ENCODE measurements at regions not wholly inside any gene's neighbourhood (a gene's known extent, or its start where the extent isn't known, plus 50 kb on each side); places are given as distances from the start of the nearest gene placed in this dataset.
A peak's percentile ranks its signal among the peaks of the same experiment; 100 is the strongest.

DNA sequence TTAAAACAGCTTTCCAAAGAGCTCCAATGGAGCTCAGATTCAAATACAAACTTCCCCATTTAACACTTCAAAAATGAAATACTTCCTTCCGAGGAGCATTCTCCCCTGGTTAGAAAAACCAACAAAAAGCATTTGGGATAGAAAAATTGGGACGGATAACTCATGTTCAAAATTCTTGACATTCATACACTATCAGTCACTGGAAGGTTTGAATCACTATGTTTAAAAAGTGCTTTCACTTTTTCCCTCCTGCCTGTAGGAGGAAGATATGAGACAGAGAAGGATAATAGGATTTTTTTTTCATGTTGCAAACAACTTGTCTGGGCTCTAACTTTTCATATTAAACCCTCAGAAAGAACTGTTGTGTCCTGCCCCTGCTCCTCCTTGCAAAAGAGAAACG lies 412.0 kb downstream of the ACTL7B start:
- Histone ChIP-seq H3K4me2 (ENCODE audit: low read length) (peak overlapping the region; percentile 80), H3K79me2 (ENCODE audit: low read length) (no peaks in the 10 kb centered on the region), H3F3A (ENCODE audit: low read length, unreplicated experiment) (no peaks in the 10 kb centered on the region), H3K27me3 (ENCODE audit: low read length) (no peaks in the 10 kb centered on the region), H3K9me2 (replicated peaks; ENCODE audit: low read length) (no peaks in the 10 kb centered on the region), H3K9ac (ENCODE audit: low read length) (peak overlapping the region; percentile 83), H3K27ac (ENCODE audit: low read length) (peak overlapping the region; percentile 98), H2AFZ (ENCODE audit: low read length) (no peak overlapping the region), H3K4me1 (ENCODE audit: insufficient read depth, low read length) (peaks cover 45% of the 10 kb centered on the region), H3K4me3 (ENCODE audit: low read length) (peak overlapping the region; percentile 56), H3K9me3 (ENCODE audit: low read length) (no peaks in the 10 kb centered on the region), H3K36me3 (ENCODE audit: low read depth, low read length) (no peaks in the 10 kb centered on the region), H4K20me1 (ENCODE audit: low read length) (no peaks in the 10 kb centered on the region)
- no peak for TF ChIP-seq EZH2phosphoT487 (IDR thresholded peaks at IDR 0.05; ENCODE audit: borderline replicate concordance, low read length)
- TF ChIP-seq EZH2 (IDR thresholded peaks at IDR 0.05; ENCODE audit: low read length, unreplicated experiment) = no peak
- TF ChIP-seq, protein P1, sequence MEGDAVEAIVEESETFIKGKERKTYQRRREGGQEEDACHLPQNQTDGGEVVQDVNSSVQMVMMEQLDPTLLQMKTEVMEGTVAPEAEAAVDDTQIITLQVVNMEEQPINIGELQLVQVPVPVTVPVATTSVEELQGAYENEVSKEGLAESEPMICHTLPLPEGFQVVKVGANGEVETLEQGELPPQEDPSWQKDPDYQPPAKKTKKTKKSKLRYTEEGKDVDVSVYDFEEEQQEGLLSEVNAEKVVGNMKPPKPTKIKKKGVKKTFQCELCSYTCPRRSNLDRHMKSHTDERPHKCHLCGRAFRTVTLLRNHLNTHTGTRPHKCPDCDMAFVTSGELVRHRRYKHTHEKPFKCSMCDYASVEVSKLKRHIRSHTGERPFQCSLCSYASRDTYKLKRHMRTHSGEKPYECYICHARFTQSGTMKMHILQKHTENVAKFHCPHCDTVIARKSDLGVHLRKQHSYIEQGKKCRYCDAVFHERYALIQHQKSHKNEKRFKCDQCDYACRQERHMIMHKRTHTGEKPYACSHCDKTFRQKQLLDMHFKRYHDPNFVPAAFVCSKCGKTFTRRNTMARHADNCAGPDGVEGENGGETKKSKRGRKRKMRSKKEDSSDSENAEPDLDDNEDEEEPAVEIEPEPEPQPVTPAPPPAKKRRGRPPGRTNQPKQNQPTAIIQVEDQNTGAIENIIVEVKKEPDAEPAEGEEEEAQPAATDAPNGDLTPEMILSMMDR (conservative IDR thresholded peaks at IDR 0.05; ENCODE audit: low read depth, low read length) = no peak
- DNase-seq = peak; percentile 81
- peak; percentile 38 for ATAC-seq
- POLR2A ChIA-PET (ENCODE audit: unreplicated experiment) = no interaction called here
- BruUV-seq (replicated peaks) = no TSS peak
- CTCF ChIA-PET = no interaction called here
- intact Hi-C loops (cut with micrococcal nuclease) = loop anchor here (1.0 kb wide), 1 partner anchor 34 kb away; no protein-coding TSS in a partner anchor

DNA sequence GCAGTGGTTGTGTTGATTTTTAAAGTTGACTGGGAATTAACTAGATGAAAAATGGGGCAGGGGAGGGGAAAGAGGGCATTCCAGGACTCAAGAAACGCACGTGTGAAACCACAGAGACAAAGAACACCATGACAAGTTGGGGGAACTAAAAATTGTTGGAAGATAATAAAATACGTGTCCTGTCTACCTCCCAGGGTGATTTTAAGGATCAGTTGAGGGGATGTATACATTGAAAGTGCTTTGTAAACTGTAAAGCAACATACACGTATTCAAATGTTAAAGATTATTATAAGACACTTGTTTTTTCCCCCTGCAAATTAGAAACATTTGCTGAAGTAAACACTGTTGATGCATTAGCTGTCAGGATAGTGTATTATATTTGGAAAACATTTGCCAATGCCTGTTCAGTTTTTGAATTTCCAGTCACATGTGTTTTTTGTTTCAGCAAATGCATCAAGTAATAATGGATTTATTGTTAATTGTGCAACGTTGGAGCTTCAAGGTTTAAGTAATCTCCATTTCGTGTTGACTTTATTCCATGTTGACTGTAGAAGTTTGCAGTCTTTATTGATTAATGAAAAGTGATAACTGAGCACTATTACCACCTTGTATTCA lies 412.7 kb downstream of the ACTL7B start:
- CTCF ChIA-PET = no interaction called here
- peak overlapping the region; percentile 83 for H3K9ac ChIP-seq (ENCODE audit: low read length)
- intact Hi-C loops (cut with micrococcal nuclease) = no loop called here
- H3K79me2 ChIP-seq (ENCODE audit: low read length) = no peaks in the 10 kb centered on the region
- H3F3A ChIP-seq (ENCODE audit: low read length, unreplicated experiment) = no peaks in the 10 kb centered on the region
- DNase-seq = no peak
- POLR2A ChIA-PET (ENCODE audit: unreplicated experiment) = no interaction called here
- no peaks in the 10 kb centered on the region for H3K36me3 ChIP-seq (ENCODE audit: low read depth, low read length)
- H3K4me1 ChIP-seq (ENCODE audit: insufficient read depth, low read length) = peaks cover 45% of the 10 kb centered on the region
- peak overlapping the region; percentile 56 for H3K4me3 ChIP-seq (ENCODE audit: low read length)
- BruUV-seq (replicated peaks) = no TSS peak
- H3K4me2 ChIP-seq (ENCODE audit: low read length) = peak overlapping the region; percentile 80
- H2AFZ ChIP-seq (ENCODE audit: low read length) = no peak overlapping the region; the same call in 1 of the 2 replicates
- H4K20me1 ChIP-seq (ENCODE audit: low read length) = no peaks in the 10 kb centered on the region
- H3K27ac ChIP-seq (ENCODE audit: low read length) = peak overlapping the region; percentile 98
- no peaks in the 10 kb centered on the region for H3K9me3 ChIP-seq (ENCODE audit: low read length)
- H3K27me3 ChIP-seq (ENCODE audit: low read length) = no peaks in the 10 kb centered on the region
- TF ChIP-seq EZH2 (IDR thresholded peaks at IDR 0.05; ENCODE audit: low read length, unreplicated experiment) = no peak
- no peak for TF ChIP-seq EZH2phosphoT487 (IDR thresholded peaks at IDR 0.05; ENCODE audit: borderline replicate concordance, low read length)
- TF ChIP-seq, protein P1 (conservative IDR thresholded peaks at IDR 0.05; ENCODE audit: low read depth, low read length) = no peak
- no peak for ATAC-seq
- no peaks in the 10 kb centered on the region for H3K9me2 ChIP-seq (replicated peaks; ENCODE audit: low read length)

DNA sequence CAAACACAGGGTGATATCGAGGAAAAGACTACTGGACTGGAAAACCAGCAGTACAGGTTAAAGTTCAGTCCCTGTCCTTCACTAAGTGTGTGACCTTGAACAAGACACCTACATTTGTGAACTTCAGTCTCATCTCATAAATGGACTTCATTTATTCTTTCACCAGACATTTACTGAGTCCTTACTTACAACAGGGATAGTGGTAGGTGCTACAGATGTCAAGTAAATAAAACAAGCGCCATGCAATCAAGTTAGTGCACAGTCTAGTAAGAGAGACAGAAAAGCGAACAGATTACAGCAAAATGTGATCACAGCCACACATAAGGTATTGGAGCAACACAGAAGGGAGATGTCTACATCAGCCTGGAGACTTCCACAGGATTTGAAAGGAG lies 413.2 kb downstream of the ACTL7B start:
- Histone ChIP-seq H3K9me2 (replicated peaks; ENCODE audit: low read length) (no peaks in the 10 kb centered on the region), H3F3A (ENCODE audit: low read length, unreplicated experiment) (no peaks in the 10 kb centered on the region), H3K79me2 (ENCODE audit: low read length) (no peaks in the 10 kb centered on the region), H3K27me3 (ENCODE audit: low read length) (no peaks in the 10 kb centered on the region), H3K4me1 (ENCODE audit: insufficient read depth, low read length) (peaks cover 45% of the 10 kb centered on the region), H3K36me3 (ENCODE audit: low read depth, low read length) (no peaks in the 10 kb centered on the region), H3K27ac (ENCODE audit: low read length) (peak overlapping the region; percentile 98), H3K9me3 (ENCODE audit: low read length) (no peaks in the 10 kb centered on the region), H4K20me1 (ENCODE audit: low read length) (no peaks in the 10 kb centered on the region), H3K4me3 (ENCODE audit: low read length) (no peak overlapping the region), H3K4me2 (ENCODE audit: low read length) (peak overlapping the region; percentile 80; the same call in 1 of the 2 replicates), H3K9ac (ENCODE audit: low read length) (no peak overlapping the region), H2AFZ (ENCODE audit: low read length) (no peak overlapping the region)
- BruUV-seq (replicated peaks) = no TSS peak
- POLR2A ChIA-PET (ENCODE audit: unreplicated experiment) = no interaction called here
- TF ChIP-seq, protein P1 (conservative IDR thresholded peaks at IDR 0.05; ENCODE audit: low read depth, low read length) = no peak
- CTCF ChIA-PET = no interaction called here
- DNase-seq (no peak), ATAC-seq (no peak)
- intact Hi-C loops (cut with micrococcal nuclease) = no loop called here
